ENCODE measurements at regions not wholly inside any gene's neighbourhood (a gene's known extent, or its start where the extent isn't known, plus 50 kb on each side); places are given as distances from the start of the nearest gene placed in this dataset.

GRCh38 chr4:138724530-138724929 is 291.1 kb upstream of the NOCT start:
- no peak for TF ChIP-seq POLR2AphosphoS5 (IDR thresholded peaks at IDR 0.05; ENCODE audit: low read depth, low read length)
- TF ChIP-seq REST (IDR thresholded peaks at IDR 0.05; ENCODE audit: insufficient read depth in 1 of 2, low read depth in 2 of 2, low read length in 2 of 2): no peak

GRCh38 chr4:138716559-138717335 is 298.8 kb upstream of the NOCT start:
- no peak for TF ChIP-seq REST (IDR thresholded peaks at IDR 0.05; ENCODE audit: insufficient read depth in 1 of 2, low read depth in 2 of 2, low read length in 2 of 2)

- TF ChIP-seq SIN3A (IDR thresholded peaks at IDR 0.05; ENCODE audit: borderline replicate concordance, insufficient read depth, low read length): no peak
- no peak for TF ChIP-seq TAF1 (IDR thresholded peaks at IDR 0.05; ENCODE audit: borderline replicate concordance, insufficient read depth, low read length)
- no peak for TF ChIP-seq FOXP2 (optimal IDR thresholded peaks at IDR 0.05; ENCODE audit: borderline replicate concordance, extremely low read depth, extremely low read length, insufficient read depth)
- no peak for TF ChIP-seq REST (IDR thresholded peaks at IDR 0.05; ENCODE audit: insufficient read depth in 1 of 2, low read depth in 2 of 2, low read length in 2 of 2)
- TF ChIP-seq POLR2AphosphoS5 (IDR thresholded peaks at IDR 0.05; ENCODE audit: low read depth, low read length): no peak
These were observed 305.3 kb upstream of the NOCT start for GRCh38 chr4:138710297-138710696.

- TF ChIP-seq POLR2AphosphoS5 (IDR thresholded peaks at IDR 0.05; ENCODE audit: low read depth, low read length) (no peak), FOXP2 (optimal IDR thresholded peaks at IDR 0.05; ENCODE audit: borderline replicate concordance, extremely low read depth, extremely low read length, insufficient read depth) (no peak), TAF1 (IDR thresholded peaks at IDR 0.05; ENCODE audit: borderline replicate concordance, insufficient read depth, low read length) (no peak), SIN3A (IDR thresholded peaks at IDR 0.05; ENCODE audit: borderline replicate concordance, insufficient read depth, low read length) (no peak), REST (IDR thresholded peaks at IDR 0.05; ENCODE audit: insufficient read depth in 1 of 2, low read depth in 2 of 2, low read length in 2 of 2) (no peak)
These were observed 305.7 kb upstream of the NOCT start for GRCh38 chr4:138709859-138710258.

Data from PFSK-1 (cell line).